ENCODE measurements at regions not wholly inside any gene's neighbourhood (a gene's known extent, or its start where the extent isn't known, plus 50 kb on each side); places are given as distances from the start of the nearest gene placed in this dataset.

DNA sequence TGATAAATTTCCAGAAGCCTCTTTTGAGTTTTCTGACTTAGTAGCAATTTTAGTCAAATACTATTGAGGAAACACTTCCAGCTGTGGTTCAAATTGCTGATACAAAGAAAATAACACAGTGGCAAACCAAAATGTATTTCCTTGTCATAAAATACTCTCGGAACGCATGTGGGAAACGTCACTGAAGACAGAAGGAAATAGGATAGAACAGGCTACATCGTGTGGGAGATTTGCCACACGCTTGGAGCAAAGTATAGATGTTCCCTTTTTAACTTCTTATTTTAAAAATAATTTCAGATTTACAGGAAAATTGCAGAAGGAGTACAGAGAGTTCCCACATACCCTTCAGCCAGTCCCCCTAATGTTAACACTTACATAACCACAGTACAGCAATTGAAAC is 88.8 kb downstream of the ING1 start:
- TF ChIP-seq, protein P1, sequence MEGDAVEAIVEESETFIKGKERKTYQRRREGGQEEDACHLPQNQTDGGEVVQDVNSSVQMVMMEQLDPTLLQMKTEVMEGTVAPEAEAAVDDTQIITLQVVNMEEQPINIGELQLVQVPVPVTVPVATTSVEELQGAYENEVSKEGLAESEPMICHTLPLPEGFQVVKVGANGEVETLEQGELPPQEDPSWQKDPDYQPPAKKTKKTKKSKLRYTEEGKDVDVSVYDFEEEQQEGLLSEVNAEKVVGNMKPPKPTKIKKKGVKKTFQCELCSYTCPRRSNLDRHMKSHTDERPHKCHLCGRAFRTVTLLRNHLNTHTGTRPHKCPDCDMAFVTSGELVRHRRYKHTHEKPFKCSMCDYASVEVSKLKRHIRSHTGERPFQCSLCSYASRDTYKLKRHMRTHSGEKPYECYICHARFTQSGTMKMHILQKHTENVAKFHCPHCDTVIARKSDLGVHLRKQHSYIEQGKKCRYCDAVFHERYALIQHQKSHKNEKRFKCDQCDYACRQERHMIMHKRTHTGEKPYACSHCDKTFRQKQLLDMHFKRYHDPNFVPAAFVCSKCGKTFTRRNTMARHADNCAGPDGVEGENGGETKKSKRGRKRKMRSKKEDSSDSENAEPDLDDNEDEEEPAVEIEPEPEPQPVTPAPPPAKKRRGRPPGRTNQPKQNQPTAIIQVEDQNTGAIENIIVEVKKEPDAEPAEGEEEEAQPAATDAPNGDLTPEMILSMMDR (IDR thresholded peaks at IDR 0.05 in 2 of 3, conservative IDR thresholded peaks at IDR 0.05 in 1 of 3; ENCODE audit: borderline replicate concordance in 1 of 3, insufficient read depth in 1 of 3, low read depth in 2 of 3, low read length in 2 of 3) = no peak
- TF ChIP-seq YY1 (IDR thresholded peaks at IDR 0.05; ENCODE audit: extremely low read depth, insufficient replicate concordance, low read depth, low read length) (no peak), POLR2A (IDR thresholded peaks at IDR 0.05; ENCODE audit: borderline replicate concordance, extremely low read depth, insufficient read depth, insufficient read length) (no peak), EZH2phosphoT487 (IDR thresholded peaks at IDR 0.05; ENCODE audit: borderline replicate concordance) (no peak), POLR2AphosphoS5 (IDR thresholded peaks at IDR 0.05; ENCODE audit: low read depth, low read length) (no peak), EZH2 (IDR thresholded peaks at IDR 0.05) (no peak), SP1 (IDR thresholded peaks at IDR 0.05; ENCODE audit: low read depth) (no peak), CEBPB (IDR thresholded peaks at IDR 0.05; ENCODE audit: low read depth) (no peak), JUND (IDR thresholded peaks at IDR 0.05) (no peak), RAD21 (IDR thresholded peaks at IDR 0.05; ENCODE audit: low read depth) (no peak), SRF (IDR thresholded peaks at IDR 0.05; ENCODE audit: low read depth) (no peak)
- TF ChIP-seq, protein P2, sequence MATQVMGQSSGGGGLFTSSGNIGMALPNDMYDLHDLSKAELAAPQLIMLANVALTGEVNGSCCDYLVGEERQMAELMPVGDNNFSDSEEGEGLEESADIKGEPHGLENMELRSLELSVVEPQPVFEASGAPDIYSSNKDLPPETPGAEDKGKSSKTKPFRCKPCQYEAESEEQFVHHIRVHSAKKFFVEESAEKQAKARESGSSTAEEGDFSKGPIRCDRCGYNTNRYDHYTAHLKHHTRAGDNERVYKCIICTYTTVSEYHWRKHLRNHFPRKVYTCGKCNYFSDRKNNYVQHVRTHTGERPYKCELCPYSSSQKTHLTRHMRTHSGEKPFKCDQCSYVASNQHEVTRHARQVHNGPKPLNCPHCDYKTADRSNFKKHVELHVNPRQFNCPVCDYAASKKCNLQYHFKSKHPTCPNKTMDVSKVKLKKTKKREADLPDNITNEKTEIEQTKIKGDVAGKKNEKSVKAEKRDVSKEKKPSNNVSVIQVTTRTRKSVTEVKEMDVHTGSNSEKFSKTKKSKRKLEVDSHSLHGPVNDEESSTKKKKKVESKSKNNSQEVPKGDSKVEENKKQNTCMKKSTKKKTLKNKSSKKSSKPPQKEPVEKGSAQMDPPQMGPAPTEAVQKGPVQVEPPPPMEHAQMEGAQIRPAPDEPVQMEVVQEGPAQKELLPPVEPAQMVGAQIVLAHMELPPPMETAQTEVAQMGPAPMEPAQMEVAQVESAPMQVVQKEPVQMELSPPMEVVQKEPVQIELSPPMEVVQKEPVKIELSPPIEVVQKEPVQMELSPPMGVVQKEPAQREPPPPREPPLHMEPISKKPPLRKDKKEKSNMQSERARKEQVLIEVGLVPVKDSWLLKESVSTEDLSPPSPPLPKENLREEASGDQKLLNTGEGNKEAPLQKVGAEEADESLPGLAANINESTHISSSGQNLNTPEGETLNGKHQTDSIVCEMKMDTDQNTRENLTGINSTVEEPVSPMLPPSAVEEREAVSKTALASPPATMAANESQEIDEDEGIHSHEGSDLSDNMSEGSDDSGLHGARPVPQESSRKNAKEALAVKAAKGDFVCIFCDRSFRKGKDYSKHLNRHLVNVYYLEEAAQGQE (IDR thresholded peaks at IDR 0.05; ENCODE audit: low read depth) = no peak
- TF ChIP-seq, protein P3, sequence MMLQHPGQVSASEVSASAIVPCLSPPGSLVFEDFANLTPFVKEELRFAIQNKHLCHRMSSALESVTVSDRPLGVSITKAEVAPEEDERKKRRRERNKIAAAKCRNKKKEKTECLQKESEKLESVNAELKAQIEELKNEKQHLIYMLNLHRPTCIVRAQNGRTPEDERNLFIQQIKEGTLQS (IDR thresholded peaks at IDR 0.05) = no peak
- TF ChIP-seq, protein P4, sequence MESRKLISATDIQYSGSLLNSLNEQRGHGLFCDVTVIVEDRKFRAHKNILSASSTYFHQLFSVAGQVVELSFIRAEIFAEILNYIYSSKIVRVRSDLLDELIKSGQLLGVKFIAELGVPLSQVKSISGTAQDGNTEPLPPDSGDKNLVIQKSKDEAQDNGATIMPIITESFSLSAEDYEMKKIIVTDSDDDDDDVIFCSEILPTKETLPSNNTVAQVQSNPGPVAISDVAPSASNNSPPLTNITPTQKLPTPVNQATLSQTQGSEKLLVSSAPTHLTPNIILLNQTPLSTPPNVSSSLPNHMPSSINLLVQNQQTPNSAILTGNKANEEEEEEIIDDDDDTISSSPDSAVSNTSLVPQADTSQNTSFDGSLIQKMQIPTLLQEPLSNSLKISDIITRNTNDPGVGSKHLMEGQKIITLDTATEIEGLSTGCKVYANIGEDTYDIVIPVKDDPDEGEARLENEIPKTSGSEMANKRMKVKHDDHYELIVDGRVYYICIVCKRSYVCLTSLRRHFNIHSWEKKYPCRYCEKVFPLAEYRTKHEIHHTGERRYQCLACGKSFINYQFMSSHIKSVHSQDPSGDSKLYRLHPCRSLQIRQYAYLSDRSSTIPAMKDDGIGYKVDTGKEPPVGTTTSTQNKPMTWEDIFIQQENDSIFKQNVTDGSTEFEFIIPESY (IDR thresholded peaks at IDR 0.05; ENCODE audit: extremely low read depth, insufficient replicate concordance, low read length) = no peak
